ENCODE measurements at regions not wholly inside any gene's neighbourhood (a gene's known extent, or its start where the extent isn't known, plus 50 kb on each side); places are given as distances from the start of the nearest gene placed in this dataset.

DNA sequence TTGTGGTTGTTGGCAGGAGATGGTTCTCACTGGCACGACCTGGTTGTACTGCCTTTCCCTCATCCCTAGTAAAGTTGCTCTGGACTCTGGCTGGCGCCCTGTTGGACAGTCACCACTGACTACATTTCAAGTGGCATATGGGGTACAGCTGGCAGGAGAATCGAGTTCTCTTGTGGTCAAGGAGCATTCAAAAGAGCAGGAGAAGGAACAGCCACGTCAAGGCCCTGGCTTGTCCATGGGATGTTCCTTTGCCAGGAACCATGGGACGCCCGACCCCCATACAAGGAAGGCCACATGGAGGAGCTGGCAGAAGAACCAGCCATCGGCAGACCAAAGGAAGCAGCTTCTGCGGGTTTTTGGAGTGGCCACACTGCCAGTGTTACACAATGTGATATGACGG, 87.0 kb upstream of the SLC25A13 start:
- DNase-seq, result no peak

DNA sequence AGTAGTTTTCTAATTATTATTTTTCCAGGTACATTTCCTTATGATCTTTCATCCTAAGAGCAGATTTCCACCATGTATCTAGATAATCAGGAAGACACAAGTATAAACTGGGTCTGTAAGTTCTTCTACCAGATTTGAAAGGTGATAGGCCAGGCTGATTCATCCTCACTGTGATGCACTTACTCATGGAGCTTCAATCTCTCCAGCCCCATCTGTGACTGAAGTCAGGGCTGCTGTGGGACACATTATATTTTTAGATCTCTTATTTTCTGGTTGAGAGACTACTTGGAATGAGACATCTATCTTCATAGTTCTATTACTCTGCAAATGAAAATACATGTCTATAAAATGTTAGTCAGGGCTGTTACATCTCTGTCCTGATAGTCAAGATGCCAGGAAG, 85.5 kb upstream of the SLC25A13 start:
- no peak for DNase-seq

DNA sequence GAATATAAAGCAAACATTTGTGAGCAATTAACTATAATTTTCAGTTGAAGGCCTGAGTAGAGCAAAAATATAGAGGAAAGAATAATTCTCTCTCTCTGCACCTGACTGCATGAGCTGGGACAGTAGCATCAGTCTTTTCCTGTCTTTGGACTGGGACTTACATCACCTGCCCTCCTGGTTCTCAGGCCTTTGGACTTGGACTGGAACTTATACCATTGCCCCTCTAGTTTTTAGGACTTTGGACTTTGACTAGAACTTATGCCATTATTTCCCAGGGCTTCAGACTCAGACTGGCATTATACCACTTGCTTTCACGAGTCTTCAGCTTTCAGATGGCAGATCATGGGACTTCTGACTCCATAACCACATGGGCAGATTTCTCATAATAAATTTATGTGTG, 81.0 kb upstream of the SLC25A13 start:
- no peak for DNase-seq

DNA sequence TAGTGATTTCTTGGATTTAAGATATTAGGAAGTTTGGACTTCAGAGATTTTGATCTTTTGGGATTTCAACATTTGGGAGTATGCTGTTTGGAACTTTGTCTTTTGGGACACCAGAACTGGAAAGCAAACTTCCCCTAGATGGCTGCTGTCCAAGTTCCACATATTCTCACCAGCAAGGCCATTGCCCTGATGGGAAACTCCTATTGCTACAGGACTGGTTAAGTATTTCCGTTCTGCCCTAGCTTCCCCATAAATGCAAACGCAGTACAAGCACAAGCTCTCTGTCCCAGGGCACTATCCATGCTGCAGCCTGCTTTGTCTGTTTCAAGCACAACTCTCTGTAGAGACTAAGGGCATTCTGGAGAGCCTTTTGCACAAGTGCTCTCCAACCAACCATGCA, 79.3 kb upstream of the SLC25A13 start:
- no peak for DNase-seq

DNA sequence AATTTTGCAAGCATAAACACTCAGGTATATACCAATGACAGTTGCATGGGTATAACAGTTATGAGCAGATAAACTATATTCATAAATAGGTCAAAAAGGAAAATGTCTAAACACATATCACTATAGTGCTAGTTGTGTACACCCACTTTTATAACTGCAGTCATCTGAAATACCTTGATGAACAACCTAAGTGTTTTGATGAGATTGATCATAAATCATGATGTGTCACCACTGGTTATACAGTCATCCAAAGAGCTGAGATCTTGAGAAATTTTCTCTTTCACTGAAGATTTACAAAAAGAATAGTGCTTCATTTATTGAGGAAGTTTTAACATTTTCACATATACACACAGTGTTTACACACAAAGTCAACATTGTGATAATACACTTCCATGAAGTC, 78.6 kb upstream of the SLC25A13 start:
- DNase-seq, result no peak

DNA sequence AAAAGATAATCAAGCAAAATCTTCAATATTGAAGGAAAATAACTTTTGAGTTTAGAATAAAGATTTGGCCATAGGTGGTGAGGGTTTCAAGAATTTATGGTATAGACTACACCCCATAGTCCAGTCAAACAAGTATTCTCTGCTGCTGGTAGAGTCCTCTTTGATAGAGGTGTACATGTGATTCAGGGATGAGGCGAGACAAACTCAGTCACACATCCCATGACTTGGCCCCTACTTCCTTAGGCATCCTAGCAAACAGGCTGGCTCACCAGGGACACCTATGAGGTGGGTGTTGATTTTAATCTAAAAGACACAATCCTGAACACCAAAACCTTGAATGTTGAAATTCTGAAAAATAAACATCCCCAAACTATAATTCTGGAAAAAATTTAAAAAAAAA, 78.1 kb upstream of the SLC25A13 start:
- DNase-seq, result no peak

DNA sequence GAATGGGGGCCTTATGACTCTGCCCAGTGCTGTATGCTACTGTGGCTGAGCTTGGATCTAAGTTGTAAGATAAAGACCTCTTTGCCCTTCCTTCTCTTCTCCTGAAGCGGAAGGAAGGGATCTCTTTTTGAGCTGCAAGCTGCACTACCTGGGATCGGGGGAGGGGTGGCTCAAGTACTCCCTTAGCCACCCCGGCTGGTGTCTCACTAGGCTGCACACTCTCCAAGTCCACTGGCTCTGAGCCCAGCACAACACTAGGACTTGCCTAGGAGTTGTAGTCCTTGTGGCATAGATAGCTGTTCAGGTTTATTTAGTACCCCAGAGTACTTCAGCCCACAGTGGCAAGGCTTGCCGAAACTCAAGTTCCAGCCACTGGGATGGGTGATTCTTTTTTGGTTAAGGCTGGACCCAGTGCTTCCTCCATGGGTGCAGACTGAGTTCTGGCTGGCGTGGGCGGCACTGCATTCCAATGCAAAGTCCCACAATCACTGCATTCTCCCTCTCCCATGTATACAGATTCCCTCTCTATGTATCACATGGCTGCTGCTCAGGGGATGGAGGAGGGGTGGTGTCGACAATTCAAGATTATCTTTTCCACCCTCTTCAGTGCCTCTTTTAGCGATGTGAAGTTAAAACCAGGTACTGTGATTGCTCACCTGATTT, 76.2 kb upstream of the SLC25A13 start:
- DNase-seq, result no peak

DNA sequence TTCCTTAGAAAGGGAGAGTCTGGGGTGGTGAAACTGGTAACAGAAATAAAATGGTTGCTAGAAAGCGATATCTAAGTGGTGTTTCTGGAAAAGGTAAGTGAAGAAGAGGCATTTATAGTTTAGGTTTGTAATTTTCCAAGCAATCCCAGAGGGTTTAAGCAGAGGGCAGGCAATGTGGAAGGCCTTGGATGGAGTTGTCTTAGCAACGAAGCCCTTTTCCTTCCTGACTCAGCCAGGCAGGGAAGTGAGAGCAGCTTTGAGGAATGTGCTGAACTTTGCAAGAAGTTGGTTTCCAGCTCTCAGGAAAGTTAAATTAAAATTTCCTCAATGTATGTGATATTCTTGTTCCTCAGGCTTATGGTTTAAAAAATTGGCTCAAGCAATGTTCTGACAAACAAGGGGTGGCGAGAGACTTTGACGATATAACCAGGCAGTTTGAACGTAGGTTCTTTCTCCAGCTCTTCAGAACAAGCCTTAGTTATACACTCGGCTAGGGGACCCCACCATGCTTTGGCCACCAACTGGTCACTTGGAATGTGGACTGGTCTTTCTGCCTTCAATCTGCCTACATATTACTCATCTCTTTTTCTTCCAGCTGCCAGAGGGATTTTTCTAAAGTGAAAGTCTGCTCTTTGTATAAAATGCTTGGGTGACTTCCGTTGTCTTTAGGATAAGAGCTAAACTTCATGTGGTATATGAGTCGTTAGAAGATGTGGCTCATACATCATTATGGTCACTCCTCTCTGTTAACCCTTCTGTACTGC, 66.9 kb upstream of the SLC25A13 start:
- no peak for DNase-seq

DNA sequence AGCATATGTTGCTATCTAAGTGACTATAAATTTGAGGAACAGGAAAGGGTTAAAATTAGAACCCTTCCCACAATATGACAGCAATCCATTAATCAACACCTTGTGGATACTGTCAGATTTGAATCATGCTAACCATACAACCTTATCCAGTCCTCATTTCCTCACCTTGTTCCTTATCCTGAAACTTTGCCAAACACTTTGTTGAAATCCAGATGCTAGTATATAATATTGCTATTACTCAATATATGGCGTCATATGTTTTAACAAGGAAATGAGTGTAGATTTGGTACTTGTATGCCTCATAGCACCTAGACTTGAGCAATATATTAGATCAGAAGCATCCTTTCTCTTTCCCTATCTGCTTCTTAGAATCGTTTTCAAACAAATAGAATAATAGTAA, 66.3 kb upstream of the SLC25A13 start:
- no peak for DNase-seq

DNA sequence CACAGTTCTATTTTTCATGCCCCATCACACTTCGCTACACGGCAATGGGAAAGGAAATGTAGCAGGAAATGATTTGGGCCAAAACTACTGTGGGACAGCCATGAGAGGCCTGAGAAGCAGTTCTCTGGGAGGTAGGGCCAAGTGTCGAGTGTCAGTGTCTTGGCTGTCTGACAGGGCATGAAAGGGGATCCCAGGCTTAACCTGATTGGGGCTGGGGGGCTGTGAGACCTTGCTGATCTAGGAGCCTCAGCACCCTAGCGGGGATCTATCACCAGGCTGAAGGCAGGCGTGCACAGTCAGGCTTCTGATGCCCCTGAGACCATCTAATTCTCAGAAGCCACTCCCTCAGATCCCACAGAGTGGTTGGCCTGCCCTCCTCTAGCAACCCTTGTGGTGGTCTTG, 58.2 kb upstream of the SLC25A13 start:
- no peak for DNase-seq

DNA sequence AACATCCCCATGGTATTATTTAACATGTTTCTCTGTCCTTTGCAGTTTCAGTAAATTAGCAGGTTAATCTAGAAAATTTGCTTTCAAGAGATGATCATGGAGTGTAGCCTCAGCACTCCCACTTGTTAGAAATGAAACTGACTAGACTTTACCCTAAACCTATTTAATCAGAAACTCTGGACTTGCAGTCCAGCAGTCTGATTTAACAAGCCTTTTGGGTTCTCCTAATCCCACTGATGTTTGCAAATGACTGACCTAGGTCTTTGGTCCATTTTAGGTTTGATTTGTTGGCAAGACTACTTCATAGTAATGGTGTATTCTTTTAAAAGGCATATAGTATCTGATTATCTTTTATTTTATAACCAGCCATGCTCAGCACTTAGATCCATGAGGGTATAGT, 55.5 kb upstream of the SLC25A13 start:
- no peak for DNase-seq
